Renal cortical epithelial cell (primary cell): ENCODE measurements at regions not wholly inside any gene's neighbourhood (a gene's known extent, or its start where the extent isn't known, plus 50 kb on each side); places are given as distances from the start of the nearest gene placed in this dataset.

ENCODE experiments used
- DNase-seq: peaks from one replicate; pipeline ENCODE4 v3.0.0-alpha.2; 2011; ENCODE audit warnings: low read depth

DNA sequence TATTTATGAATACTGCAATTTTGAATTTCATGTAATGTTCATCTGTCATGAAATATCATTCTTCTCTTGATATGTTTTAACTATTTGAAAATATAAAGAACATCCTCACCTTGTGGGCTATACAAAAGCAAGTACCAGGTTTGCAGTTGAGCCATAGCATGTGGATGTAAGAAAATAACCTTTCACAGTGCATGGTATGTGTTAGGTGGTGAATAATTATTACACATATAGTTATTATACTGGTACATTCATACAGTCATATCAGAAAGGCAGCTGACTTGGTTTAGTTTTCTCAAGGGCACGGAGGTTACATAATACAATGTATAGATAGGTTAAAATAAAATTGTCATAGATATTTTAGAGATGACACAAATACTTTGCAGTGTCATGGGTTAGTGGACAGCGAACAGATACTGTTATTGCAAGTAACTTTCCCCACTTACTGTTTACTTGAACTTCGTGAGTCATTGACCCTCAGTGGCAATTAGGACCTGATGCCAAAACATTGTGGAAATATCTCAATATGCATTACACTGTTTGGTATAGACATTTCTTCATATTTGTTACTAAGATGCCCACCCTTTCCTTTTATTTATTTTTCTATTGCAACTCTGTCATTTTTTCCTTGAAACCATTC lies 445.4 kb upstream of the GOT2 start:
- no peak for DNase-seq

- DNase-seq: no peak
Observed at GRCh38 chr16:59173408-59173831, 439.3 kb upstream of the GOT2 start.

DNA sequence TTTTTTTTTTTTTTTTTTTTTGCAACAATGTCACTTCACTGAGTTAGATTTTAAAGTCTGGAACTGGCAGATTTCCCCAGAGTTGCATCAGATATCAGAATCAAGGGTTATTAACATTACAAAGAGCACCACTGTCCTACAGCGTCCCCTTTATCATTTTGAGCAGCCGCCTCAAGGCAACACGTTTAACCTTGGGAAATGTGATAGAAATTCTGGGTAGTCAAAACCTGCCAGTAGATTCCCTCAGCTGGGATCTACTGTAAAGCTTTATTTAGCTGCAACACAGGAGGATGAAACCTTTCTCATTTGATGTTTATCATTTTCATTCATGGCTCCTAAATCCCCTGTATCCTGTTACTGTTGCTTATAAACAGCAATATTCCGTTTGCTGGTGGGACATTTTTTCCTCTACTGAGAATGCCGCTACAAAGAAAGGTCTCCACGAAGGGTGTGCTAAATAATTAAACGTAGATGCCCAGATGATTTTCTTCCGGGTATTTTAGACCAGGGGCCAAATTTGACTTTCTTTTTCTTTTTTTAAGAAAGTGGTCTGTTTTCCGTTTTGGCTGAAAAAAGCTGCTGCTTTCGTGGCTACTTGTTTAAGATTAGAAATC lies 436.1 kb upstream of the GOT2 start:
- no peak for DNase-seq

- DNase-seq: no peak
Observed at GRCh38 chr16:59169168-59169567, 435.1 kb upstream of the GOT2 start.

DNA sequence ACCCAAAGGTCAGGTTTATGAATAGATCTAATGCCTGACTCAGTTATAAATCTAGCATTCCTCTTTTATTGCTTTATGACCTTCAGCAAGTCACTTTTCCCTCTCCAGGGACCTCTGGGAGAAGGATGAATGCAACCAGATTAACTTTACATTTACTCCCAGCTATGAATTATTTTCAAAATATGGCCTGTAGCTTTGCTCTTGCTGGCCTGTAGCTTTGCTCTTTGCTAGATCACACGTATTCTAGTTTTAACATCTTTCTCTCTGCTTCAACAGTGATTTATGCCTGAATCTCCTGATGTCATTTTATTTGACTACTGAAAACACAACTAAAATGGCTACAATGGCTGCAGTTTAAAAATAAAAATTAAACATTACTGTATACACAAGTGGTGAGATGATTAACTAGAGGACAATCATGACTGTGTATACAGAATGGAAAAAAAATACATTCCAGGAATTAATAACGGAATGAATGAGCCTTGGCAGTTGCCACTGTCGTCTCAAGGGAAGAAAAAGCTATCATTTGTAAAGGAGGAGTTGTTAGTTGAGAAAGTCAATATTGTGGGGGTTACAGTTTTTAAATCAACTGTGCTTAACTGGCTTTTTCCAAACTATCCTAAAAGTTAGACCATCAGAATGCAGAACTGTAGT lies 434.5 kb upstream of the GOT2 start:
- no peak for DNase-seq

- no peak for DNase-seq
Observed at GRCh38 chr16:59164461-59164860, 430.3 kb upstream of the GOT2 start.

- DNase-seq: peak; percentile 5
Observed at GRCh38 chr16:59163371-59164055, 429.4 kb upstream of the GOT2 start.

GRCh38 chr16:59161679-59162078 lies 427.6 kb upstream of the GOT2 start:
- no peak for DNase-seq

DNA sequence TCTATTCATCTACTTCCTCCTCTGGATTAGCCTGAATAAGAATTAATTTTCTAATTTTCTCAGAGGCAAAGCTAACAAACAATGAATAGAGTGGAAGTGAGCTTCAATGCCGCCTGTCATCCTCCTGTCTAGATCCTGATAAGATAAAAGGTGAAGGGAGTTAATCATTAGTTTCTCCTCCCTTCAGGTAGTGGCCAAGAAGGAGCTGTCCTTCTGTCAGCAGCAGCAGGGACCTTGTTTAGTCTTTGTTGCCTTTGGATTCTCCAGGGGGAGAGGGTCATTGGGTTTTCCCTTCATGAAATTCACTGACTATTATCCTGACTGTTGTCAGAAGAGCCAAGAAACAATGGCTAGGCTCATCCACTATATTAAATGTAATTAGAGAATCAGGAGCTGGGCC lies 420.2 kb upstream of the GOT2 start:
- DNase-seq: no peak

- DNase-seq: no peak
Observed at GRCh38 chr16:59148769-59149155, 414.6 kb upstream of the GOT2 start.

DNA sequence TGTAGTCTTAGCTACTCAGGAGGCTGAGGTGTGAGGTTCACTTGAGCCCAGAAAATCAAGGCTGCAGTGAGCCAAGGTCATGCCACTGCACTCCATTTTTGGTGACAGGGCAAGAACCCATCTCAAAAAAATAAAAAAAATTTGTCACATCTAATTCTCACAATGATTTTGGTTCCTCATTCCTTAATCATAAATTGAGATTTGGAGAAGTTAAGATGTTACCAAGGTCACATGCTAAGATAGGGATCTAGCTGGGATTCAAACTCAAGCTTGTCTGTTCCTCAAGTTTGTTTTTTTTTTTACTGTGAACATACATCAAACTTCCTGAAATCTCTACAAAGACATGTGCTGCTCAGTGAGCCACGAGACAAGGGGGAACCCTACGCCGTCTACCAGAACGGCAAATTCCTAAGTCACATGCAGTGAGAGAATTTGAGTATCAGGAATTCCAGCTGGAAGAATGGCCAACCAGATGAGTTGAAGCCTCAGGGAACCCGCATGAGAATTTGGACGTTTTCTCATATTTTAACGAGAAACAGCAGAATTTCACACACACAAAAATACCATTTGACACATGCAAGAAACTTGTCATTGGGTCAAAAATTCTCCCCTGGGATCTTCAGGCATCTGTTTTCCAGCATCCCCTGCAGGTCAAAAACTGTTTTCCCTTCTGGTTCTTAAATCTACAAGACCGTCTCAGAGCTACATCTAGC lies 414.1 kb upstream of the GOT2 start:
- DNase-seq: no peak

DNA sequence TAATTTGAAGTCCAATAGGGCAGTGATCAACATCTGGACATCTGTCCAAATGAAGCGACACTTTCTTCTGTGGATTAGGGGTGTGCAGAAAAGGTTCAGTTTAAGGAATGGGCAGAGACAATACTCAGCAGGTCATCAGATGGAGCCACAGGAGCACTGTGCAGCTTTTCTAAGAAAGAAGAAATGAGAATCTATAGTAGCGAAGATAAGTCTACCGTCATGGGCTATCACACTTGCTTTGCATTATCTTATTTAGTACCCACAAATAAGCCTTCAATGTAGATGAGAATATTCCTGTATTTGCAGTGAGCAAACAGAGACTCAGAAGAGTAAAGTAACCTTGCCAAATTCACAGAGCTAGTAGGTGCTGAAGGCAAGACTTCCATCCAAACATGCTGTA lies 412.0 kb upstream of the GOT2 start:
- no peak for DNase-seq

GRCh38 chr16:59144841-59145240 lies 410.7 kb upstream of the GOT2 start:
- no peak for DNase-seq

GRCh38 chr16:59144326-59144725 lies 410.2 kb upstream of the GOT2 start:
- DNase-seq: no peak

- DNase-seq: no peak
Observed at GRCh38 chr16:59126486-59126885, 392.4 kb upstream of the GOT2 start.

- no peak for DNase-seq
Observed at GRCh38 chr16:59124056-59124455, 389.9 kb upstream of the GOT2 start.

- no peak for DNase-seq
Observed at GRCh38 chr16:59123479-59123878, 389.4 kb upstream of the GOT2 start.

DNA sequence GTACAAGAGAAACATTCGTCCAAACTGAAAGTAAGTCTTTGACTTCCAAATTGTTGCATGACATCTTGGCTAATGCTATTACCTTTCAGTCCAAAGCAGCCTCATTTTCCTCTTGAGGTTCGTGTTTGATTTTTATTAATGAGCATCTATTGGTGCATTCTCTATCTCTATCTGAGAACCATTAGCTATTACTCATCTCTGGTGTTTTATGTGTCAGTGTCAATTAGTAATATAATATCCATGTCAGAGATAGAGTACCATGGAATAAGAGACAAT lies 388.1 kb upstream of the GOT2 start:
- DNase-seq: no peak

GRCh38 chr16:59121411-59122261 lies 387.5 kb upstream of the GOT2 start:
- no peak for DNase-seq

GRCh38 chr16:59116744-59117143 lies 382.6 kb upstream of the GOT2 start:
- no peak for DNase-seq

DNA sequence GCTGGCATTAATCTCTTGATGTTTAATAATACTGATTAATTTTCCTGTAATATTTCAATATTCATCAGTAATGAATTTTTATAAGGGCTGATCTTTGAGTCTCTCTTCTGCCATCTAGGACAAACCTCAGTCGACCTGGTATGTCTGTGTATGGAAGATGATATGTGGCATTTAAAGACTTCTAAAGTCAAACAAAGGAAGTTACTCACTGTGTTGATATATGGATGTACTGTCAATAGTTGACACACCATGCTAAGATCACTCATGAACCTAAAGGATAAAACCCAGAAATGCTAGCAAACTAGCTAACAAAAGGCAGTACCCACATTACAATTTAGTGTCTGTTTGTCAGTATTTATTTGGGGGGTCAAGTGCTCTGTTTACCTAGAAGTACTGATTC lies 380.7 kb upstream of the GOT2 start:
- DNase-seq: no peak
